HCT116 (cell line): ENCODE measurements at regions not wholly inside any gene's neighbourhood (a gene's known extent, or its start where the extent isn't known, plus 50 kb on each side); places are given as distances from the start of the nearest gene placed in this dataset.

Experiments used
- ATAC-seq: fragments of 200-7000 bp; cut with Tn5 transposase; 2 replicates; pipeline ENCODE4 v1.9.1; 2020; ENCODE audit warnings: mild to moderate bottlenecking, moderate library complexity
- BruUV-seq: library from RNA; stranded (reverse); fragments of 400-500 nt; replicated peaks from 2 replicates; lab custom pipeline; 2021; lab: Mats Ljungman, UMichigan
- CTCF ChIA-PET: fragments of 300-600 bp; sonication (Branson Sonifier 250); formaldehyde crosslinking; loops from one replicate; lab custom pipeline; 2021; ENCODE audit warnings: antibody characterized with exemption; lab: Charles Lee
- POLR2A ChIA-PET: fragments of 300-600, 350-600 bp; sonication (Branson Sonifier 250); formaldehyde crosslinking; loops from one replicate; lab custom pipeline; 2021; ENCODE audit warnings: antibody characterized with exemption; lab: Charles Lee
- RAD21 ChIA-PET, 2 experiments: fragments of 300-600 bp; sonication (Branson Sonifier 250); formaldehyde crosslinking; loops; one replicate each; lab custom pipeline; 2023; ENCODE audit warnings: low total read pairs in 2 of 2; ENCODE audit not compliant: uncharacterized antibody in 2 of 2, unreplicated experiment in 2 of 2, low non-redundant PET in 1 of 2; lab: Charles Lee
- DNase-seq: peaks from one replicate; pipeline ENCODE4 v3.0.0-alpha.2; 2010; ENCODE audit warnings: low read depth, low spot score
- H2AFZ ChIP-seq: fragments of 200-600 bp; shearing (Covaris generic), sonication (generic); 2 replicates; pipeline ENCODE4 v1.6.1; 2017; ENCODE audit warnings: low read depth, mixed run types, mixed read lengths, antibody characterized with exemption, low read length; ENCODE audit not compliant: poor library complexity, severe bottlenecking
- H3K27ac ChIP-seq: 2 replicates; pipeline ENCODE4 v1.5.1; 2012; ENCODE audit warnings: low read depth, low read length
- H3K27me3 ChIP-seq: fragments of 200-600 bp; sonication (generic); 2 replicates; pipeline ENCODE4 v1.6.1; 2016; ENCODE audit warnings: mixed run types, low read length, mixed read lengths; ENCODE audit not compliant: insufficient read depth
- H3K36me3 ChIP-seq, 2 experiments: fragments of 200-500 bp in 1 of 2; fragments of 200-600 bp in 1 of 2; sonication (Bioruptor generic) in 1 of 2; sonication (generic) in 1 of 2; 2 replicates each; pipeline versions ENCODE4 v1.5.1 to v1.6.1; 2014 to 2016; ENCODE audit warnings: low read length in 2 of 2, inconsistent platforms in 1 of 2, mixed read lengths in 1 of 2, mixed run types in 1 of 2; ENCODE audit not compliant: insufficient read depth in 2 of 2, control insufficient read depth in 1 of 2
- H3K4me1 ChIP-seq, 2 experiments: fragments of 200-600 bp in 1 of 2; sonication (generic) in 1 of 2; 2 replicates each; pipeline versions ENCODE4 v1.5.1 to v1.6.1; 2012 to 2017; ENCODE audit warnings: low read length in 2 of 2, inconsistent platforms in 1 of 2, mild to moderate bottlenecking in 1 of 2, mixed read lengths in 1 of 2, mixed run types in 1 of 2, moderate library complexity in 1 of 2; ENCODE audit not compliant: insufficient read depth in 2 of 2, control insufficient read depth in 1 of 2
- H3K4me2 ChIP-seq: fragments of 200-600 bp; sonication (generic); 2 replicates; pipeline ENCODE4 v1.6.1; 2017; ENCODE audit warnings: mixed run types, low read length, mixed read lengths
- H3K4me3 ChIP-seq, 2 experiments: fragments of 200-600 bp in 1 of 2; sonication (generic) in 1 of 2; replicated peaks in 1 of 2; 2 replicates each; pipeline ENCODE4 v1.5.1; 2011 to 2016; ENCODE audit warnings: low read length in 2 of 2, control low read depth in 1 of 2, low read depth in 1 of 2, mild to moderate bottlenecking in 1 of 2, mixed read lengths in 1 of 2, mixed run types in 1 of 2
- H3K79me2 ChIP-seq: fragments of 200-600 bp; sonication (generic); 2 replicates; pipeline ENCODE4 v1.6.1; 2017; ENCODE audit warnings: mild to moderate bottlenecking, mixed run types, low read length, moderate library complexity, mixed read lengths; ENCODE audit not compliant: insufficient read depth
- H3K9ac ChIP-seq: fragments of 200-600 bp; sonication (generic); 2 replicates; pipeline ENCODE4 v1.6.1; 2016; ENCODE audit warnings: low read length, mixed read lengths
- H3K9me2 ChIP-seq: fragments of 200-600 bp; sonication (generic), shearing (Covaris generic); 2 replicates; pipeline ENCODE4 v1.6.1; 2017; ENCODE audit warnings: mixed run types, mild to moderate bottlenecking, moderate library complexity; ENCODE audit not compliant: insufficient read depth
- H3K9me3 ChIP-seq, 2 experiments: fragments of 200-500 bp in 1 of 2; fragments of 200-600 bp in 1 of 2; sonication (Bioruptor generic) in 1 of 2; sonication (generic) in 1 of 2; 2 replicates each; pipeline ENCODE4 v1.6.1; 2014 to 2017; ENCODE audit warnings: low read length in 2 of 2, mixed read lengths in 2 of 2, inconsistent platforms in 1 of 2, low read depth in 1 of 2, mild to moderate bottlenecking in 1 of 2, mixed run types in 1 of 2, moderate library complexity in 1 of 2; ENCODE audit not compliant: control insufficient read depth in 1 of 2, insufficient read depth in 1 of 2
- H4K20me1 ChIP-seq: fragments of 200-600 bp; sonication (generic), shearing (Covaris generic); 2 replicates; pipeline ENCODE4 v1.6.1; 2017; ENCODE audit warnings: mixed run types, mild to moderate bottlenecking, moderate library complexity; ENCODE audit not compliant: insufficient read depth
- CBX3 ChIP-seq: IDR thresholded peaks from 2 replicates; pipeline ENCODE4 v1.6.1; 2012; ENCODE audit warnings: low read depth
- CEBPB ChIP-seq: IDR thresholded peaks from 2 replicates; pipeline ENCODE4 v1.6.1; 2012; ENCODE audit warnings: low read depth
- CTCF ChIP-seq, 3 experiments: fragments of 200-600 bp in 1 of 3; sonication (generic) in 1 of 3; IDR thresholded peaks in 2 of 3; conservative IDR thresholded peaks in 1 of 3; 2 replicates each; pipeline ENCODE4 v1.5.1; 2012 to 2017; ENCODE audit warnings: low read depth in 2 of 3, low read length in 2 of 3, antibody characterized with exemption in 1 of 3, borderline replicate concordance in 1 of 3, control low read depth in 1 of 3, mild to moderate bottlenecking in 1 of 3, mixed read lengths in 1 of 3, mixed run types in 1 of 3, moderate library complexity in 1 of 3; ENCODE audit not compliant: insufficient read depth in 1 of 3
- EGR1 ChIP-seq: IDR thresholded peaks from 2 replicates; pipeline ENCODE4 v1.6.1; 2012; ENCODE audit warnings: low read depth
- EZH2 ChIP-seq: fragments of 200-600 bp; sonication (generic); IDR thresholded peaks from 2 replicates; pipeline ENCODE4 v1.6.1; 2017; ENCODE audit warnings: antibody characterized with exemption, mixed run types
- EZH2phosphoT487 ChIP-seq: fragments of 200-600 bp; IDR thresholded peaks from 2 replicates; pipeline ENCODE4 v1.6.1; 2018; ENCODE audit warnings: antibody characterized with exemption, borderline replicate concordance
- POLR2A ChIP-seq: IDR thresholded peaks from 2 replicates; pipeline ENCODE4 v1.7.0; 2011; ENCODE audit warnings: borderline replicate concordance; ENCODE audit not compliant: insufficient read depth, insufficient read length; ENCODE audit errors: extremely low read depth
- POLR2AphosphoS5 ChIP-seq: IDR thresholded peaks from 2 replicates; pipeline ENCODE4 v1.6.1; 2011; ENCODE audit warnings: mild to moderate bottlenecking, low read depth, low read length, moderate library complexity
- SIN3A ChIP-seq: IDR thresholded peaks from 2 replicates; pipeline ENCODE4 v1.6.1; 2012; ENCODE audit warnings: low read depth
- SP1 ChIP-seq: IDR thresholded peaks from 2 replicates; pipeline ENCODE4 v1.6.1; 2012; ENCODE audit warnings: low read depth
- TCF7L2 ChIP-seq: IDR thresholded peaks from 2 replicates; pipeline ENCODE4 v1.7.0; 2011; ENCODE audit warnings: borderline replicate concordance, inconsistent platforms; ENCODE audit not compliant: insufficient read depth, insufficient read length; ENCODE audit errors: extremely low read depth
- YY1 ChIP-seq: IDR thresholded peaks from 2 replicates; pipeline ENCODE4 v1.6.1; 2011; ENCODE audit warnings: low read length, low read depth, moderate library complexity, mild to moderate bottlenecking; ENCODE audit not compliant: insufficient replicate concordance; ENCODE audit errors: extremely low read depth
- ZFX ChIP-seq: fragments of 450-650 bp; IDR thresholded peaks from 2 replicates; pipeline ENCODE4 v1.6.1; 2017
- intact Hi-C: fragments of 100-400 bp; cut with micrococcal nuclease; formaldehyde crosslinking; loops from 2 replicates; pipeline ENCODE4 v1.10.0; 2022
- TF ChIP-seq, protein P1 (sequence below): IDR thresholded peaks from 2 replicates; pipeline ENCODE4 v1.6.1; 2011; ENCODE audit warnings: mild to moderate bottlenecking, low read length, moderate library complexity; ENCODE audit not compliant: insufficient replicate concordance; ENCODE audit errors: extremely low read depth

GRCh38 chr17:71176331-71176730 is 944.5 kb upstream of the SOX9 start (continued):
- TF ChIP-seq CTCF (IDR thresholded peaks at IDR 0.05 in 2 of 3, conservative IDR thresholded peaks at IDR 0.05 in 1 of 3; ENCODE audit: borderline replicate concordance in 1 of 3, insufficient read depth in 1 of 3, low read depth in 2 of 3, low read length in 2 of 3) = no peak
- no peak for TF ChIP-seq EGR1
- TF ChIP-seq POLR2A = no peak

DNA sequence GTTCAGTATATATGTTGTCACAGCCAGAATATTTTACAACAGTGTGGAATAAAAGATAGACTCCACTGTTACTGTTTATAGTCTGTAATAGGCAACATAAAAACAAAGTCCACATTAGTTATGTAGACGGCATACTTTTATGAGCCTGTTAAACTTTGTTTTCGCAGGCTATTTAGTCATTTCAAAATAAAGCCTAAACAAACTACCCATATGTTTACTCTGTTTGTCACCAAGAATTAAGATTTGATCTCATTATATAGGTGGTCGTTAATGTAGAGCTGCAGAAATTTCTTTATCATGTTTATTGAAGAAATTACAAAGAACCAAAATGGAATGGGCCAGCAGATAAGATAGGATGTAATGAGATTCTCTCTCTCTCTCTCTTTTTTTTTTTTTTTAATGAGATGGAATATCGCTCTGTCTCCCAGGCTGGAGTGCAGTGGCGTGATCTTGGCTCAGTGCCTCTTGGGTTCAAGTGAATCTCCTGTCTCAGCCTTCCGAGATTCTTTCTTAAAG is 943.8 kb upstream of the SOX9 start:
- DNase-seq (no peak), ATAC-seq (no peak)
- intact Hi-C loops = no loop called here
- ChIA-PET POLR2A (no interaction called here), RAD21 (no interaction called here), CTCF (no interaction called here)
- no peak overlapping the region for H3K9ac ChIP-seq
- H3K79me2 ChIP-seq = no peaks in the 10 kb centered on the region
- H3K4me2 ChIP-seq = no peak overlapping the region
- no peak overlapping the region for H3K27ac ChIP-seq
- H3K27me3 ChIP-seq = no peaks in the 10 kb centered on the region
- no peaks in the 10 kb centered on the region for H4K20me1 ChIP-seq
- H2AFZ ChIP-seq = no peak overlapping the region
- no peaks in the 10 kb centered on the region for H3K4me1 ChIP-seq
- no peaks in the 10 kb centered on the region for H3K9me3 ChIP-seq
- H3K4me3 ChIP-seq = no peak overlapping the region
- no peak for TF ChIP-seq EZH2
- TF ChIP-seq ZFX = no peak
- TF ChIP-seq SIN3A = no peak
- no peak for TF ChIP-seq CTCF (IDR thresholded peaks at IDR 0.05 in 2 of 3, conservative IDR thresholded peaks at IDR 0.05 in 1 of 3; ENCODE audit: borderline replicate concordance in 1 of 3, insufficient read depth in 1 of 3, low read depth in 2 of 3, low read length in 2 of 3)
- no peak for TF ChIP-seq SP1
- no peak for TF ChIP-seq CEBPB
- TF ChIP-seq POLR2AphosphoS5 = no peak
- no peak for TF ChIP-seq EZH2phosphoT487
- TF ChIP-seq TCF7L2 = no peak
- no peak for TF ChIP-seq YY1
- TF ChIP-seq, protein P1, sequence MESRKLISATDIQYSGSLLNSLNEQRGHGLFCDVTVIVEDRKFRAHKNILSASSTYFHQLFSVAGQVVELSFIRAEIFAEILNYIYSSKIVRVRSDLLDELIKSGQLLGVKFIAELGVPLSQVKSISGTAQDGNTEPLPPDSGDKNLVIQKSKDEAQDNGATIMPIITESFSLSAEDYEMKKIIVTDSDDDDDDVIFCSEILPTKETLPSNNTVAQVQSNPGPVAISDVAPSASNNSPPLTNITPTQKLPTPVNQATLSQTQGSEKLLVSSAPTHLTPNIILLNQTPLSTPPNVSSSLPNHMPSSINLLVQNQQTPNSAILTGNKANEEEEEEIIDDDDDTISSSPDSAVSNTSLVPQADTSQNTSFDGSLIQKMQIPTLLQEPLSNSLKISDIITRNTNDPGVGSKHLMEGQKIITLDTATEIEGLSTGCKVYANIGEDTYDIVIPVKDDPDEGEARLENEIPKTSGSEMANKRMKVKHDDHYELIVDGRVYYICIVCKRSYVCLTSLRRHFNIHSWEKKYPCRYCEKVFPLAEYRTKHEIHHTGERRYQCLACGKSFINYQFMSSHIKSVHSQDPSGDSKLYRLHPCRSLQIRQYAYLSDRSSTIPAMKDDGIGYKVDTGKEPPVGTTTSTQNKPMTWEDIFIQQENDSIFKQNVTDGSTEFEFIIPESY = no peak
- TF ChIP-seq CBX3 = no peak
- H3K36me3 ChIP-seq = no peaks in the 10 kb centered on the region
- BruUV-seq = no TSS peak
- peaks cover 2% of the 10 kb centered on the region; the same call in 1 of the 2 replicates for H3K9me2 ChIP-seq
